CD1c-positive myeloid dendritic cell (primary cell): ENCODE measurements at regions not wholly inside any gene's neighbourhood (a gene's known extent, or its start where the extent isn't known, plus 50 kb on each side); places are given as distances from the start of the nearest gene placed in this dataset.
"Not testable (repeated sequence)": the region's sequence is repeated elsewhere in the genome, so short reads cannot be mapped to it uniquely, and the experiment has no call there.

ENCODE experiments used
- DNase-seq: peaks from one replicate; pipeline ENCODE4 v3.0.0-alpha.2; 2016; ENCODE audit errors: extremely low spot score

DNA sequence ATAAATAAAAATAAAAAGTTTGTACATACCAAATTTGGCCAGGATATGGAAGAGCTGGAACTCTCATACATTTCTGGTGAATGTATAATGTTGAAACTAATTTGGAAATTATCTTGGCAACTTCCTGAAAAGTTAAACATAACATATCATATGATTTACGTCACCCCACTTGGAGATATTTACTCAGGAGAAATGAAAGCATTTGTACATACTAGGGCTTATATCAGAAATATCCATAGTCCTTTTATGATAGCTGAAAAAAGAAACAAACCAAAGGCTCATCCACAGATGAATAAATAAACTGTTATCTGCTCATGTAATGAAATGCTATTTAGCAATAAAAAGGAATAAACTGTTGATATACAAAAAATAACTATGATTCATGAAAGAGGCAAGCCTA, 318.2 kb upstream of the NRXN1 start:
- DNase-seq = no peak

DNA sequence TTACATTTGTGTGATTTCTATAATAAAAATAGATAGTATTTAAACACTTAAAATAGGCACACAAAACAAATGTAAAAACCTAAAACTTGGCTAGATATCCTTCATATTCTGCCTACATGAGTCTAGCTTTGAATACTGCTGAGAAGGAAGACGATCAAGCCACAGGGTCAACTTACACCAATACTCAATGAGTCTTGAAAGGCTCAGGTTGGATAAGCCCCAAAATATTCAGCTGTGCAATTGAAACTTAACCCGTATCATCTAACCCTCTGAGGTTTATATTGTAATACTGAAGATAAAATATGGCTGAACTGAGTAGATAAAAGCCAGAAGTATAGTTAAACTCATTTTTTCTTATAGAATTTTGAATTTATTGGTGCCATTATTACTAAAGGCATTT, 313.0 kb upstream of the NRXN1 start:
- no peak for DNase-seq

DNA sequence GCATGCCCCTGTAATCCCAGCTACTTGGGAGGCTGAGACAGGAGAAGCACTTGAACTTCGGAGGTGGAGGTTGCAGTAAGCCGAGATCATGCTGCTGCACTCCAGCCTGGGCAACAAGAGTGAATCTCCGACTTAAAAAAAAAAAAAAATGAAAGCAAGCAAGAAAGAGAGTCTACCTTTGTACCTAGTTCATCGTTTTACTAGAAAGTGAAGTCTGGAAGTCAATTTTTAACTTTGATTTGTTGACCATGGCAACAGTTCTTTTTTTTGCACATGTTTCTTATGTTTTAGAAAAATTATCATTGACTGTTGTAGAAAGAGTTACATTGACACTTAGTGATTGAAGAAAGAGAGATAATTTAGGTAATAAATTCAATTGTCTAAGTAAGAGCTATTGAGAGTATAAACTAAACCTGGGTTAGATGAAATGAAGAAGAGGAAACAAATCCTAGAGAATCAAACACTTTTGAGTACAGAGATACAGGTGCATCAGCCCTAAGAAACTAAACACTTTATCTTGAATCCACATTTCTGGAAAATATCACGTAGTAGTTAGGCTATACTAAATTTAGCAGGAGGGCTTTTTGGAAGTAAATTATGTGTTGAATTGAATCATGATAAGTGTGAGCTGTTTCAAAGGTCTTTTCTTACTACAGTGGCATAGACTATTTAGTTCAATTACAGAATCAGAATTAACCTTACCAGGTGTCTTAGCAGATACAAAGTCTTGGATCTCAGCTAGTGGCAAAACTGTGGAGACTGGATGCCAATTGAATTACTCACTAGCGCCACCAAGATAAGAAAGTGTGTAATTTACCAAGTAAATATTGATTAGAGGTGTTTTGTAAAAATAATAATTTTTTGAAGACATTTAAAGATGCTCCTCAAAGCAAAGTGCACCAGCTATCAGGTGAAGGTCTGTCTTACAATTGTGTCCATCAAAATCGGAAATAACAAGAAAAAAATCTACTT, 303.4 kb upstream of the NRXN1 start:
- DNase-seq = no peak

DNA sequence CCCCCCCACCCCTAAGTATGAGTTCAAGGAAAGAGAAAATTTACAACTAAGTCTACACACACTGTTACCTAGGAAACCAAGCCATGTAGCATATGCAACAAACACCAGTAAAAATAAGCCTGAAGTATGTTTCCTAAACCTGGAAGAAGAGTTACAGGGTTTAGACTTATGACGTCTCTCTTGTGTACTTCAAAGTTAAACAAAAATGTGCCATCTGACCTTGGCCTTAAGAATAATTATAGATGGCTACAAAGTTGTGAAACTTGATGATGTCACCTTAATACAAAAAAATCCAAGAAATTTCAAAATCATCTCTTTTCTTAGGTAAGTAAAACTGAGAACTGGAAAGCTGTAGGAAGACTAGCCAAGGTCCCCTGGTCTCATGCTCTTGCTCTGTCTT, 297.6 kb upstream of the NRXN1 start:
- DNase-seq = no peak

DNA sequence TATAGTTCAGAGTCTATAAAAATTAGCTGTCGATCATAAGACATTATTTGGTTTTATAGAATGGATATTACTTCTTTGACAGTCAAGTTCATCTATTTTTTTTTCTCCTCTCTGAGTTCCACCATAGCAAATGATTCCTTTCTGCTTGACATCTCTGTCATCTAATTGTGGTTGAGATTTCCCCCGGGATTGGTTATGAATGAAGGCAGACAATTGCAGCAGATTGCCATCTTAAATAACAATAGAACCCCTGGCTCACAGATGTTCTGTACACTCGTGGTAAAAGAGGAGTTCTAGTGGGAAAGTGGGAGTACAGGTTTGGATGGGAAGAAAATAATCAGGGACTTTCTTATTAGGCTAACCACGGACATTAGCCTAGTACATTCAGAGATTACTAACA, 292.1 kb upstream of the NRXN1 start:
- DNase-seq = no peak

DNA sequence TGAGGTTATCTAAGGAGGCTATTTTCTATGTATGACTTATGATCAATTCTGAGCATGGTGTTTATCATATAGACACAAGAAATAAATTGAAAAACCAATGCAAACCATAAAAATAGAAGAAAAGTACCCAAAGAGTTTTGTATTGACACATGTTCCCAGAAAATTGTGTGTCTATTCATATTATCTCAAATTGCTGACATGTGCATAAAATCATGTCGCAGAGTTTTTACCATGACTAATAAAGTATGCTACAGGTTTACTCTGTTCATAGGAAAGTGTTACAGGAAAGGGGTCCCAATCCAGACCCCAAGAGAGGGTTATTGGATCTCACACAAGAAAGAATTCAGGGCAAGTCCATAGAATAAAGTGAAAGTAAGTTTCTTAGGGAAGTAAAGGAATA, 290.7 kb upstream of the NRXN1 start:
- DNase-seq = no peak

DNA sequence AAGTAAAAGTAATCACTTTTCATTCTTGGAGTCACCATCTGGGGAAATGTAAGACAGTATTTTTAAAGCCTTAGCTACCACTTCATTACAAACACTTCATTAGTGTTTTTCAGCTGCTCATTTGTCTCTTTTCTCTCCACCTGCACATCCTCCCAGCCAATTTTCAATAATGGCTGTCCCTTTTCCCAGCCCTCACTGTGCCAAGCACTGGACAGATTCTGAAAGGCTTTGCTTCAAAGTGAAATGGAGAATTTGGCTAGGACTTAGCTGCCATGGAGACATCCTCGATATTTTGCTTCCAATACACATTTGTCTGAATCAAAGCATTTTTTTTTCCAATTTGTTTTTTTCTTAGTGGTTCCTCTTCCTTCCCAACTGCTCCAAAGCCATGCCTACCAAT, 272.4 kb upstream of the NRXN1 start:
- no peak for DNase-seq

DNA sequence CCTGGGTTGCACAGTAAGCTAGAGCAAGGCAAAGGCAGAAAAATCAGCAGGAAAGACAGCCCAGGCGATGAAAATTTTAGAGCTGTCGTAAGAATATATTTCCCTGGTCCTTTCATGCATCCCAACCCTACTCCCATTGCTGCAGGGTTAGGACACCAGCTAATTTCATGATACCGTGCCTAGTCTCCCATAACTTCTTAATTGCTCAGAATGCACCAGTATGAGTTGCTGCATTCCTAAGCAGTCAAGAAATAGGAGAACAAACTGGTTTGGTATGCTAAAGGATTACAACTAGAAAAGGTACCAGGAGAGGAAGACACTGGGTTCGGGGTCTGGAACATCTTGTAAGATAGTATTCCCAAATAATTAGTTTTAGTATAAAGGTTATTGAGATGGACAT, 269.4 kb upstream of the NRXN1 start:
- DNase-seq = no peak

DNA sequence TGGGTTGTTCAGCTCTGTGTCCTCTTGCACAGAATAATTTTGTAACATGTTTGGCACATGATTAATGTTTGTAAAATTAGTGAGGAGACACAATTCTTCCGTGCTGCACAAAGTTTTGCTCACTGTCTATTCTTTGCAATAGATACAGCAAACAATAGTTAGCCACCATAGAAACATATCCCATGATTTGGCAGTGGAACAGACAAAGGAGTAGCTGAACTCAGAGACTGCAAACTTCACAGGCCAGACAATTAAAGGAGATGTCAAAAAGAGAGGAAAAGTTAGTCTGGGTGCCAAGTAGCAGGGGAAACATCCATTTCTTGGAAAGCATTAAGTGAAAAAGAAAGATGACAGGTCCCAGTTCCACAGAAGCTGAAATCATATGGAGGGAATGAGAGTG, 267.4 kb upstream of the NRXN1 start:
- no peak for DNase-seq

DNA sequence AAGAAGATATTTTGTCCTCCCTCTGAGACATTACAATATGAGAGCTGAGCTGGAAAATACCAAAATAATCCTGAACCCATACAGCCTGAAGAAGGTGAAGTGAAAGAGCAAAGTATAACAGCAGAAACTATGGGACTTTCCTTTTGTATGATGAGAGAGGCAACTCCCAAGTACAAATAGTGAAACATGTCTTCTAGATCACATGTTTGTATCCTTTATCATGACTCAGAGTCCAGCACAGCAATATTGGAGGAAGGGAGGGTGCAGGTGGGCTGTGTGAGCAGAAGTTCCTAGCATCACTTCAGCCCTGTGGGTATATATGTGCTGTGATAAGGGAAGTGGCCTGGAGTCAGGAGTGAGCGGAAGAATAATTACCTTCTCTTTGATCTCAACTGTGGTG, 265.6 kb upstream of the NRXN1 start:
- DNase-seq = no peak

DNA sequence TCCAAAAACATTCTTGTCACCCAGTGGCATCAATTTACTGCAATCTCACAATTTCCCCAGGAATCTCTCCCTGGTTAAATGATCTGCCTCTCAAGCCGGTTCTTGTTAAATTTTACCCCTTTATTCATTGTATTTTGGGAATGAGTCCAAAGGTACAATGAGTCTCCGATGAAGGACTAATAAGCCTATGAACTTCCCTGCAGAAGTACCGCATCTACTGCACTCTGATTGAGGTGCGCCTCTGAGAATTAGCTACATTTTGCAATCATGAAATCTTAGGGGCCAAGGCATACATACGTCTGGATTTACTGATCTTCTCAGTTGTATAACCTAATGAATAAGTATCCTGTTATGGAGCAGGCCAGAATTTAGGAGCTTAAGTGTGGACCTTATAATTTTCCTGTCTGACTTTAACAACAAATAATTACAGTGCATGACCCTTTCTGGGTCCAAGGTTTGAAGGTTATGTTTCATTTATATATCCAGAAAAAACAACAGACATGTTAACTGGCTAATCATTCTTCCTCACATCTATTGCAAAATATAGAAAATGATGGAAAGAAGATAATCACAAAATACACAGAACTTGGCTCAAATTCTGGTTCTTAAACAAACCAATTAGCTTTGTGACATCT, 261.8 kb upstream of the NRXN1 start:
- DNase-seq = no peak

DNA sequence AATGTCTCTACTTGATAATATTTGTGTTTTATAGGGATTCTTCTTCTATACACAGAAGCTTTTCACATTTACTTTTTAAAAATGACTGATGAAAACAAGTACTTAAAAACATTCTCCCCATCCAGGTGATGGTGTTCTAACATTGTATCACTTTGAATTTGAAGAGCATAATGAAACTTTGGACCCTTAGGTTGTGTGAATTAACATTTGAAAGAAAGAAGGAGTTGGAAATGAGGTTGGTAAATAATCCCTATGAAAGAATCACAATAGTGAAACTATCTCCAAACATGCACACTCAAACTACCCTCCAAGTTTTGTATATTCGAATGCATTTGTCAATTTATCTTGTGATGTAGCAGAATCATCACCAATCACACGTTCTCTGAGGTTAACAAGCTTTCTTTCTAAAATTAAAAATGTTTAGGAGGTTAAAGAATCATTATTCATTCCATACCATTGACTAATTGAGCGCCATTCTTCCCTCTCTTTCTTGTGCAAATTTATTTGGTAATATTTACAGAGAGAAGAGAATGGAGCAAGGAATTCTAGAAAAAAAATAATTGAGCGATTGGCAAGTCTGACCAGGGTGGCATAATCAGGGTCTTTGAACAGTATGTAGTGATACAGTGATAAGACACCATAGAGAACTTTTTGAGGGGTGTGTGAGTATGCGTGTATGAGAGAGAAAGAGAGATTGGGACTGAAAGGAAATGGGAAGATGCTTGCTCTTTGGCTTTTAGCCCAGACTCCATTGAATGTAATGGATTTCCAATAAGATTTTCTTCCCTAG, 260.0 kb upstream of the NRXN1 start:
- DNase-seq = no peak

DNA sequence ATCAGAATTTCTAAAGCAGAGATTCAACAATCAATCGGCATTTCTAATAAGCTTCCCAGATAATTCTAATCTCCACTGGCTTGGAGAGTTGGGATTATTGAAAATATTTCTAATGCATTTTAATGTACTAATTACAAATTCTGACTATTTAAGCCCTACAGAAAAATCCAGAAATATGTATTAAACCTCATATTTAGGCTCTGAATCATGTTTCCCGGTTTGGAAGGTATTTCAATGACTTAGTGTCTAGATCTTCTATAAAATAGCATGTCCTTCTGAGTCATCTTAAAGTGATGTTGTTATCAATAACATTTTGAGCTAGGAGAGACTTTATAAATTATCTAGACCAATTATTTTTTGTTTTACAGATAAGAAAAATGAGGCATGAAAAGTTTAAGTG, 258.8 kb upstream of the NRXN1 start:
- no peak for DNase-seq

DNA sequence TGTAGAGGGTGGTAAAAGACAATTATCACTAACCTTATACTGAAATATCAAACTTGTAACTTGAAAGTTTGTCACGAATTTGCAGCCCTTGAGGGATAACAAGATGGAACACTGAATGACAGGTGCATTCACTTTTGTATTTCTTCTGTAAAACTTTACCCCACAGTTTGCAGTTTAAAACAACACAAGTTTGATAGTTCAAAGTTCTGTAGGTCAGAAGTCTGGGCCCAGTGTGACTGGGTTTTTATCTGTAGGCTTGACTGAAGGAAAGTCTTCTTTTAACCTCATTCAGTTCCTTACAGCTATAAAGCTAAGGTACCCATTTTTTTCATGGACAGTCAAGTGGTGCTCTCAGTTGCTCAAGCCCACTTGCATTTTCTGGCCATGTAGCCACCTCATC, 257.1 kb upstream of the NRXN1 start:
- DNase-seq = no peak

DNA sequence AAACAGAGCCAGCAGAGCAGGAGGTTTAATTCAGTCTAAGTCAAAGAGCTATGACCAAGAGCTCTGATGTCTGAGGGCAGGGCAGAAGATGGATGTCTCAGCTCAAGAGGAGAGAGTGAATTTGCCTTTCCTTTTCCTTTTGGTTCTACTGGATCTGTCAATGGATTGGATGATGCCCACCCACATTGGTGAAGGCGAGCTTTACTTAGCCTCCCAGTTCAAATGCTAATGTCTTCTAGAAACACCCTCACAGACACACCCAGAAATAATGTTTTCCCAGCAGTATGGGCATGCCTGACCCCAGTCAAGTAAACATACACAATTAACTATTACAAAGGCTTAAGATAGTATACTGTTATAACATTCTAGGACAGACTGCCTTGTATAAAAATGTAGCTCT, 236.3 kb upstream of the NRXN1 start:
- DNase-seq = no peak

DNA sequence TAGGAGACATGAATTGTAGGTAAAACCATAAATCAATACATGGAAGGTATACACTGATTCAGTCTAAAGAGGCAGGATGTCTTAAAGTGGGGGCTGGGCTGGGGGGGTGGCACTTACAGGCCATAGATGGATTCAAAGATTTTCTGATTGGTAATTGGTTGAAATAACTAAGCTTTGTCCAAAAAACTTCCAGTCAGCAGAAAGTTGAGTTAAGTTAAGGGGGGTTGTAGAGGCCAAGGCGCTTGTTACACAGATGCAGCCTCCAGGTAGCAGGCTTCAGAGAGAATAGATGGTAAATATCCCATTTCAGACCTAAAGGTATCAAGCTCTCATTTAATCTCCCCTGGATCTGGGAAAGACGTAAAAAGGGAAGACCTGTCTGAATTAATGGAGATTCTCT, 233.6 kb upstream of the NRXN1 start:
- no peak for DNase-seq

DNA sequence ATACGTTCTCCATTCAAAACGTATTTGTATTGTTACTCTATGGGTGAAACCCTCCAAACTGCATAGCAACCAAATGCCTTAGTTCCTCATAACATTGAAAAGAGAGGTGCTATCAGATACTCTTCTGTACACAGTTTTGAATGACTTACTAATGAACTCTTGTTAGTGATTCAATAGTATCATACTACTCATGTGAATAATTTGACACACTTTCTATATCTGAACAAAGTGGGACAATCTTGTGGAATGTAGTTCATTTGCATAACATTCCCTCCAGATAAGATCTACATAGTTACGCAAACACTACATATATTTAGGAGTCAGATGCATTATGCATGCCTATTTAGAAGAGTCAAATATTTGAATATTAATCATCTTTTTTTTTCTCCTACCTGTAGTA, 232.0 kb upstream of the NRXN1 start:
- DNase-seq = no peak

DNA sequence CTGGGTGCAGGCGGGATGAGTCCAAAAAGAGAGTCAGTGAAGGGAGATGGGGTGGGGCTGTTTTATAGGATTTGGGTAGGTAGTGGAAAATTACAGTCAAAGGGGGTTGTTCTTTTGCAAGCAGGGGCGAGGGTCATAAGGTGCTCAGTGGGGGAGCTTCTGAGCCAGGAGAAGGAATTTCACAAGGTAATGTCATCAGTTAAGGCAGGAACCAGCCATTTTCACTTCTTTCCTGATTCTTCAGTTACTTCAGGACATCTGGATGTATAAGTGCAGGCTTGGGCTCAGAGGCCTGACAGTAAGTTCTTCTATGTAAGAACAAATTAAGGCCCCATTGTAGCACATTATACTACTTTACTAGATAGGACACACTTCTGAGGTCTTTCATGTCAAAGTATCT, 231.2 kb upstream of the NRXN1 start:
- DNase-seq = not testable (repeated sequence)

DNA sequence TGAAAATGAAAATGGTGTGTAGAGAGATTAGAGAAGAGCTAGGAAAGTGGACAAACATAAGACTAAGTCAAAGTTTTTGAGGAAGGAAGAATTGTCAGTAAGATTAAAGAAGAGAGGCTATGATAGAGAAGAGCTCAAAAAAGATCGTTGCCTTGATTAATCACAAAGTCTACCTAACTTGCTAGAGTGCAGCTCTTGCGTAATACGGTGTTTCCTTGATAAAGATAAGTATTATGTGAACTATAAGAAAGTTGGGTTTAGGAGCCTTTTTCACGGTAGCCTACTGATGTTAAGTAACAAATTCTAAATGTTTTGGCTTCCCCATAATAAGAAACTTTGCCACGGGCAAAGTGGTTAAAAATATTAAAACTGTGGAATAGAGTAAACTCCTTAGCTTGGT, 226.4 kb upstream of the NRXN1 start:
- DNase-seq = no peak

DNA sequence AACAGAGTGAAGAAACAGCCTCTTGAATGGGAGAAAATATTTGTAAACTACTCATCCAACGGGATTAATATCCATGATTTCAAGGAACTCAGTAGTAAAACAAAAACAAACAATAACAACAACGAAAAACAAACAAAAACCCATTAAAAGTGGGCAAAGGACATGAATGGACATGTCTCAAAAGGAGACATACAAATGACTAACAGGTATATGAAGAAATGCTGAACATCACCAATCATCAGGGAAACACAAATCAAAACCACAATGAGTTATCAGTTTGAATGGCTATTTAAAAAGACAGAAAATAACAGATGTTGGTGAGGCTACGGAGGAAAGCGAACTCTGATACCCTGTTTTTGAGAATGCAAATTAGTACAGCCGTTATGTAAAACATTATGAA, 224.8 kb upstream of the NRXN1 start:
- no peak for DNase-seq

DNA sequence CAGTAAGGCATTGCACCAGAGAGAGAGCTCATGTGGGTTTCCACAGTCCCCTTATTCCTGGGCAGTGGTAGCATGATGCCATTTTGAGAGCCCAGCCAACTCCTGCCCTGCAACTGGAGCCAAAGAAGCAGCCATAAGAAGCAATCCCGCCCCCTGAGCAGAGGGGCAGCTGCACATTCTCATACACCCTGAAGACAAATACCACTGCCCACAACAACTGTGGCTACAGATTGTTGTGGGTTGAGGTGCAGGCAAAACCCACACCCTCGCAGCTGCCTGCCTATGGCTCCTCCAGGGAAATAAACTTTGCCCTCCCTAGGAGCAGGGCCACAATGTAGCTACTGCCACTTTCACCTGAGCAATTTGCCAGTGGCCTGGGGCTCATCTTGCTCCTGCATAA, 219.4 kb upstream of the NRXN1 start:
- DNase-seq = no peak

DNA sequence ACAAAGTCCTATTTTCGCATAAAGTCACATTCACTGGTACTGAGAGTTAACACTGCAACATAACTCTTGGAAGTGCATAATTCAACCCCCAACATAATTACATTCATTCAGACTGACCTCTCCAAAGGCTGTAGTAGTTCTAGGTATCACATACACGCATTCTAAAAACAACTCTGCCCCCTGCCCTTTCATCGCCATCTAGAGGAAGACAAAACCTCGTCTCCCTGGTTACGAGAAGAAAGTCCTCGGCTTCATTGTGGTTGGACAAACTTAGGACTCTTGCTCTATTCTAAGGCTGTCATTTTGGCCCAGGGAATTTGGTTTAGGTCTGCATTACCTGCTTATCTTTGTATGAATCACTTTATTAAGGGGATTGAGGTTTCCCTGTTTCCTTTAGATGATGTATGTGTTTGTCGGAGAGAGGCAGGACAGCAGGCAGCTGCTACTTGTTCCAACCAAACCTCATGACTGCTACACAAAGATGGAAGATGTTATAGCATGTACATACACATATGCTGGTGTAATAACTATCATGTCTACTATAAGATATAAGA, 215.4 kb upstream of the NRXN1 start:
- DNase-seq = no peak
